SK-N-SH treated with all-trans-retinoic acid at 6 μM for 48 hours (cell line): ENCODE measurements at regions not wholly inside any gene's neighbourhood (a gene's known extent, or its start where the extent isn't known, plus 50 kb on each side); places are given as distances from the start of the nearest gene placed in this dataset.

Experiments
- ATAC-seq: fragments of 200-7000 bp; cut with Tn5 transposase; 3 replicates; pipeline ENCODE4 v1.9.1; 2020; ENCODE audit warnings: mild to moderate bottlenecking, moderate library complexity
- CSDC2 ChIP-seq: fragments of 250-450 bp; sonication (Bioruptor Pico); IDR thresholded peaks from 2 replicates; pipeline ENCODE4 v1.5.0; 2020; ENCODE audit warnings: mild to moderate bottlenecking, moderate library complexity
- ESRRG ChIP-seq: fragments of 250-450 bp; sonication (Bioruptor Pico); IDR thresholded peaks from 2 replicates; pipeline ENCODE4 v1.6.1; 2021; ENCODE audit warnings: mild to moderate bottlenecking
- ISL1 ChIP-seq: fragments of 250-450 bp; sonication (Bioruptor Pico); IDR thresholded peaks from 2 replicates; pipeline ENCODE4 v2.1.2; 2022; ENCODE audit warnings: mild to moderate bottlenecking, moderate library complexity
- OSR1 ChIP-seq: fragments of 250-450 bp; sonication (Bioruptor Pico); IDR thresholded peaks from 2 replicates; pipeline ENCODE4 v1.8.0; 2022; ENCODE audit warnings: moderate library complexity, mild to moderate bottlenecking, inconsistent platforms
- POU6F1 ChIP-seq: fragments of 250-450 bp; sonication (Bioruptor Pico); IDR thresholded peaks from 2 replicates; pipeline ENCODE4 v1.8.0; 2021; ENCODE audit warnings: low read depth, mild to moderate bottlenecking, moderate library complexity, borderline replicate concordance
- PPARA ChIP-seq: fragments of 250-450 bp; sonication (Bioruptor Pico); IDR thresholded peaks from 2 replicates; pipeline ENCODE4 v1.5.0; 2020; ENCODE audit warnings: mild to moderate bottlenecking, borderline replicate concordance
- SNAI2 ChIP-seq: fragments of 250-450 bp; sonication (Bioruptor Pico); IDR thresholded peaks from 2 replicates; pipeline ENCODE4 v1.5.0; 2020; ENCODE audit warnings: mild to moderate bottlenecking, moderate library complexity
- TCF4 ChIP-seq: fragments of 250-450 bp; sonication (Bioruptor Pico); IDR thresholded peaks from 2 replicates; pipeline ENCODE4 v1.8.0; 2021; ENCODE audit warnings: mild to moderate bottlenecking, moderate library complexity, borderline replicate concordance
- TSHZ2 ChIP-seq: fragments of 250-450 bp; sonication (Bioruptor Pico); IDR thresholded peaks from 2 replicates; pipeline ENCODE4 v1.5.0; 2020; ENCODE audit warnings: mild to moderate bottlenecking, moderate library complexity
- ZFP3 ChIP-seq: fragments of 250-450 bp; sonication (Bioruptor Pico); IDR thresholded peaks from 2 replicates; pipeline ENCODE4 v1.5.0; 2020; ENCODE audit warnings: mild to moderate bottlenecking, moderate library complexity
- ZFP30 ChIP-seq: fragments of 450-650 bp; formaldehyde crosslinking; IDR thresholded peaks from 2 replicates; pipeline ENCODE4 v1.5.0; 2022; ENCODE audit warnings: mild to moderate bottlenecking, moderate library complexity
- ZNF565 ChIP-seq: fragments of 450-650 bp; formaldehyde crosslinking; conservative IDR thresholded peaks from 2 replicates; pipeline ENCODE4 v1.5.0; 2020; ENCODE audit warnings: low read depth, mild to moderate bottlenecking, moderate library complexity
- ZNF70 ChIP-seq: fragments of 450-650 bp; formaldehyde crosslinking; IDR thresholded peaks from 2 replicates; pipeline ENCODE4 v1.5.0; 2020; ENCODE audit warnings: mild to moderate bottlenecking, moderate library complexity
- TF ChIP-seq, protein P1 (sequence below): fragments of 250-450 bp; sonication (Bioruptor Pico); IDR thresholded peaks from 2 replicates; pipeline ENCODE4 v1.5.1; 2021; ENCODE audit warnings: mild to moderate bottlenecking, moderate library complexity
- TF ChIP-seq, protein P2 (sequence below): fragments of 250-450 bp; sonication (Bioruptor Pico); IDR thresholded peaks from 2 replicates; pipeline ENCODE4 v1.8.0; 2020; ENCODE audit warnings: mild to moderate bottlenecking, moderate library complexity, borderline replicate concordance

- ATAC-seq = no peak
- TF ChIP-seq, protein P1, sequence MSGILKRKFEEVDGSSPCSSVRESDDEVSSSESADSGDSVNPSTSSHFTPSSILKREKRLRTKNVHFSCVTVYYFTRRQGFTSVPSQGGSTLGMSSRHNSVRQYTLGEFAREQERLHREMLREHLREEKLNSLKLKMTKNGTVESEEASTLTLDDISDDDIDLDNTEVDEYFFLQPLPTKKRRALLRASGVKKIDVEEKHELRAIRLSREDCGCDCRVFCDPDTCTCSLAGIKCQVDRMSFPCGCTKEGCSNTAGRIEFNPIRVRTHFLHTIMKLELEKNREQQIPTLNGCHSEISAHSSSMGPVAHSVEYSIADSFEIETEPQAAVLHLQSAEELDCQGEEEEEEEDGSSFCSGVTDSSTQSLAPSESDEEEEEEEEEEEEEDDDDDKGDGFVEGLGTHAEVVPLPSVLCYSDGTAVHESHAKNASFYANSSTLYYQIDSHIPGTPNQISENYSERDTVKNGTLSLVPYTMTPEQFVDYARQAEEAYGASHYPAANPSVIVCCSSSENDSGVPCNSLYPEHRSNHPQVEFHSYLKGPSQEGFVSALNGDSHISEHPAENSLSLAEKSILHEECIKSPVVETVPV (CRISPR knock-in tag) = no peak
- TF ChIP-seq ZFP3 (CRISPR knock-in tag) (no peak), POU6F1 (CRISPR knock-in tag) (no peak), TCF4 (CRISPR knock-in tag) (no peak), OSR1 (no peak), SNAI2 (CRISPR knock-in tag) (no peak), TSHZ2 (CRISPR knock-in tag) (no peak), ISL1 (CRISPR knock-in tag) (no peak)
- TF ChIP-seq, protein P2, sequence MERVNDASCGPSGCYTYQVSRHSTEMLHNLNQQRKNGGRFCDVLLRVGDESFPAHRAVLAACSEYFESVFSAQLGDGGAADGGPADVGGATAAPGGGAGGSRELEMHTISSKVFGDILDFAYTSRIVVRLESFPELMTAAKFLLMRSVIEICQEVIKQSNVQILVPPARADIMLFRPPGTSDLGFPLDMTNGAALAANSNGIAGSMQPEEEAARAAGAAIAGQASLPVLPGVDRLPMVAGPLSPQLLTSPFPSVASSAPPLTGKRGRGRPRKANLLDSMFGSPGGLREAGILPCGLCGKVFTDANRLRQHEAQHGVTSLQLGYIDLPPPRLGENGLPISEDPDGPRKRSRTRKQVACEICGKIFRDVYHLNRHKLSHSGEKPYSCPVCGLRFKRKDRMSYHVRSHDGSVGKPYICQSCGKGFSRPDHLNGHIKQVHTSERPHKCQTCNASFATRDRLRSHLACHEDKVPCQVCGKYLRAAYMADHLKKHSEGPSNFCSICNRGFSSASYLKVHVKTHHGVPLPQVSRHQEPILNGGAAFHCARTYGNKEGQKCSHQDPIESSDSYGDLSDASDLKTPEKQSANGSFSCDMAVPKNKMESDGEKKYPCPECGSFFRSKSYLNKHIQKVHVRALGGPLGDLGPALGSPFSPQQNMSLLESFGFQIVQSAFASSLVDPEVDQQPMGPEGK (CRISPR knock-in tag) = no peak
These were observed 216.3 kb upstream of the MBL2 start for GRCh38 chr10:52988923-52989322.

DNA sequence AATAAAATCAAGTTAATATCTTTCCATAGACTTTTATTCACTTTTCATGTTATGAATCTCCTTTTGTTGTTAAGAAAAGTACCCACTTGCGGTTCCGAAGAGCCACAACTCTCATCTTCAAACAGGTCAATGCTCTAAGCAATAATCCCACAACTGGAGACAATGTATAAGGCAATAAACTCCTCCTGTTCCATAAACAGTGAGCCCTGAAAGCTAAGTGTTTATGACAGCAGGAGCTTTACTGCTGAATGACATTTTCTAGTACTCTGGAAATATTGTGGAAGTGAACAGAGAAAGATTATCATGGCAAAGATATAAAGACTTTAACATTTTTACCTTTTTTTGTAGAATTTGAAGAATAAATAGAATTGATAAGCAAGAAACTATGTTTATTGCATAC is 213.5 kb upstream of the MBL2 start:
- ATAC-seq = no peak
- TF ChIP-seq CSDC2 (CRISPR knock-in tag) (no peak), ESRRG (CRISPR knock-in tag) (no peak), OSR1 (no peak), ZFP3 (CRISPR knock-in tag) (no peak)

DNA sequence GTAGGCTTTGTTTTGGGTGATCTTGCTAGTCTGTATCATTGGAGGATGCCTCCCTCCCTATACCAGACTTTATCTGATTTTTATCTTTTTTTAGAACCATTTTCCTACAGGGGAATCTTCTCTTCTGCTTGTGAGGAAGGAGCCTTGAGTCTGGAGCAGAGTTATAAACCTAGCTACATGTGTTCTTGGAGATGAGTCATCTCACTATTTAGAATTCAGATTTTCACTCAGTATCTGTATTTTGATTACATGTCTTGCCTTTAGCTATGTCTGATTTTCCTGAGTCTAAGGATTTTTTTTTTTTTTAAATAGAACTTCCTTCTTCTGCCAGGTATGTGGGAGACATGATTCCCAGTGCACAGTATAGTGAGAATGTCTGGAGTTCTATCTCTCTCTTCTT is 211.6 kb upstream of the MBL2 start:
- no peak for TF ChIP-seq OSR1
- TF ChIP-seq ZNF565 (CRISPR knock-in tag) = no peak
- no peak for TF ChIP-seq TSHZ2 (CRISPR knock-in tag)
- no peak for TF ChIP-seq SNAI2 (CRISPR knock-in tag)
- no peak for TF ChIP-seq POU6F1 (CRISPR knock-in tag)
- TF ChIP-seq, protein P1 (CRISPR knock-in tag) = no peak
- TF ChIP-seq ESRRG (CRISPR knock-in tag) = no peak
- TF ChIP-seq ZFP30 = no peak
- TF ChIP-seq PPARA = no peak
- no peak for TF ChIP-seq ISL1 (CRISPR knock-in tag)
- TF ChIP-seq CSDC2 (CRISPR knock-in tag) = no peak
- TF ChIP-seq ZNF70 (CRISPR knock-in tag) = no peak
- ATAC-seq = no peak
